Inflammatory macrophage (primary cell): ENCODE measurements at regions not wholly inside any gene's neighbourhood (a gene's known extent, or its start where the extent isn't known, plus 50 kb on each side); places are given as distances from the start of the nearest gene placed in this dataset.
"Not testable (repeated sequence)": the region's sequence is repeated elsewhere in the genome, so short reads cannot be mapped to it uniquely, and the experiment has no call there.

Experiments used
- DNase-seq, 2 donors: peaks; one replicate each; pipeline ENCODE4 v3.0.0-alpha.2; 2020 to 2022

DNA sequence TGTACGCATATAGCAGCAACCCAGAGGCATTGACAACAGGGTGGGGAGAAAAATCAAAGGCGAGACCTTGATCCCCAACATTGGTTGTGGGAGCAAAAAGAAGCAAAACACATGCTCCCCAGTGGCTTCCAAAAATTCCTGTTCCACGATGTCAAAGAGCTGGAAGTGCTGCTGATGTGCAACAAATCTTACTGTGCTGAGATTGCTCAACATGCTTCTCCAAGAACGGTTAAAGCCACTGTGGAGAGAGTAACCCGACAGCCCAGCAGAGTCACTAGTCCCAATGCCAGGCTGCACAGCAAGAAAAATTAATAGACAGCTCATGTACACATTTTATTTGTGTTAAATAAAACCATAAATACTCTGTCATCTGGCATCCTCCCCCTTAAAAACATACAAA lies 179.9 kb upstream of the PFN2 start:
- DNase-seq = no peak

DNA sequence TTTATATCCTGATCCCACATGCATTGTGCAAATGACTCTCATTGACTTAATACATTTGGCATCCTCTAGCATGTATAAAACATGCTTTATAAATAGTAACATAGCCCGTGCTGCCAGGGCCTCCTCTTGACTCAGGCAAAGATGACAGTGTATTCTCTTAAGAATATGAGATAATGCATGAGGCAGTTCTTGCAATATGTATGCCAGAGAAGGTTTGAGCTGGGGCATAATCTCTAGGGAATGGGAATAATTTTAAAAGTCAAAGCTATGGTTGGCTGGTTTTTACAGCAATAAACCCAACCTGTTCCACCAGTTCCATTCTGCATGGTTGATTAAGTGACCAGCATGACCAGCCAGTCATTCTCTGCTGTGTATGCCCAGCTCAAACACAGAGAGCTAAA lies 179.0 kb upstream of the PFN2 start:
- no peak for DNase-seq

DNA sequence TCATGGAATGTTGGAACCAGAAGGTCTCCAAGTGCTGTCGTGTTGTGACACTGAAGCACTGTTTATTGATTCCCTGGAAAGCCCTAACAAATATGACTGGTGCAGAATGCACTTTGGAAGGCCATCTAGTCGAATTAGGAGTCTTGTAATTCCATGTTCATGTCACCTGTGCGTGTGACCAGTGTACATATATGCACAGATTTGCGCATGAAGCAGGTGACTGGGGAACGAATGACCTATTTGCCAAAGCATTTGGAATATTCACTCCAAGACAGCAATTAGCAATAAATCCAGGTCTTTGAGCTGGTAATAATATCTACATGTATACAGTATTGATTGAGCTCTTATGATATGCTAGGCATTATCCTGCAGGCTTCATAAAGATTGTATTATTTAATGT lies 177.5 kb upstream of the PFN2 start:
- no peak for DNase-seq

DNA sequence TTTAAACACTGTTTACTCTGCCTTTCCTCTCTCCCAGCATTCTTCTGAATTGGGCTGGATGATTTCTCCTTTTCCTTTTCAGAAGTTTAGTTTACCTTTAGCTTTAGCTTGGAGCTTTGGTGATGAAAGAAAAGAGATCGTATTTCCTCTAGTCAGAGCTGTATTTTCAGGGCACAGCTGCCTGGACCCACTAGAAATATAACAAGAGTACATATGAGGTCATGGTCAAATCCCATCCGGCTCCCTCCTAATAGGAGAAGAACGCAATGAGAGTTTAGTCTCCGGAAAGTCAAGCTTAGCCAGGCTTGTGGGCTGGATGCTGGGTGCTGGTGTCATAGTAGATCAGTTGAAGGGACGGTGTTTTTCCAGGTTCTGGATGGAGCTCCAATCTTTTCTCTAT lies 177.1 kb upstream of the PFN2 start:
- no peak for DNase-seq

DNA sequence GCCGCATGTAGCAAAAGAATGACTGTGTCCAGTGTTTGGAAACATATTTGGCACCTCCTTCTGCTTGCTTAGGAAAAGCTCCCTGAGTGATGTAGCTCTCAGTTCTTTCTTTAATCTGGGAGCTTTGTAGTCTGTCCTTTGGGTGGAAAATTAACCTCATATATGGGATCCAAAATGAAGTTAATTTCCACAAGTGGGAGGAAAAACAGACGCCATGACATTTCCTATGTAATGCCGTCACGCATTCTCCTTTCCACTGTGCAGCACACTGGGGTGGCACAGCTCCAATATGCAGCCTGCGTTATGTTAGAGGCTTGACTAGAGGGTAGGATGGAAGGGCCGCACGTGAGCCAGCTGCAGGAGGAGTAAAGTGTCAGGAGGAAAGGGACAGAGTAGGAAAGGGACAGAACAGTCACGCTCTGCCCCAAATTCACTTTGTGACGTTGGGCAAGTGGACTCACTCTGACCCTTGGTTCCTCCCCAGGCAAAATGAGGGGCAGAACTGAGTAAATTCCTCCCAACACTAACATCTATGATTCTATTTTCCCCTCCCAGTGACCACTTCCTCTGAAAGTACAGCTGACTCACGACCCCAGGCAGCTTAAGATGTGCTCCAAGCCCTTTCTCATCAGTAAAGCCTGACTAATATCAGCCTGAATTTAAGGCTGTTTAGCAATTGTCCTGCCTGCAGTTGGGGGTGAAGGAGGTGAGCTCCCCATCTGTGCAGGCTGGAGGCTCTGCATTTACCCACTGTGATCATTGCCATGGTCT lies 176.5 kb upstream of the PFN2 start:
- DNase-seq = peak; percentile 3 to 4

DNA sequence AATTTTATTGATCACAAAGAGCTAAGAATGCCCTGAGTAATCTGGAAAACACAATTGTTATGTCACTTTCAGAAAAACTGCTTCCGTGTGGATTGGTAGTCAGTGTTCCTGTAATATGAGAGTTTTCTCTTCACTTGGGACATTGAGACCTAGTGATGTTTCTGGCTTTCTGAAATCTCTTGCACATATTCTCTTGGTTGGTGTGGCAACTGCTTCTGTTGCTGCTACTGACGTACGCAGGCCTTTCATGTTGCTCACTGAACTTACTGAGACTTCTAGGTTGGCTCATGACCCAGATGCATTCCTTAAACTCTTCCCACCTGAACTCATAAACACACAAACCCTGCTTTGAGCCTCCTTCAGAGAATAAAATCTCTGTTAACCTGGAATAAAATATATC lies 175.0 kb upstream of the PFN2 start:
- DNase-seq = no peak

DNA sequence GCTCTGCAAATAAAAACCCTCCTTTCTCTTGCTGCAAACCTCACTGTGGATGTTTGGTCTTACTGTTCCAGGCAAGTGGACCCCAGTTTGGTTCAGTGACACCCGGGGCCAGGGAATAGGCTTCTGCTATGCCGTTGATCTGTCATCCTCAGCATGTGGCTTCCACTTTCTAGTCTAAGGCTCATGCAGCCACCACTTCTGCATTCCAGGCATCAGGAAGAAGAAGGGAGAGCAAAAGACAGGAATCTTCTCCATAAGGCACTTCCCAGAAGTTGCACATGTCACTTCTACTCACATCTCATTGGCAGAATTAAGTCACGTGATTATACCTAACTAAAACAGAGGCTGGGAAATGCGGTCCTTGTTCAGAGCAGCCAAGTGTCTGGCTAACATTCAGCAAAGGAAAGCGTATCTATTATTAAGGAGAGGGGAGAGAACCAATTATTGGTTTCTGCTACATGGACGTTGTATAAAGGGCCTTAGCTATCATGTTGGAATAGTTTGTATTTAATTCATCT lies 173.6 kb upstream of the PFN2 start:
- DNase-seq = peak in 1 of 2 donors; percentile 17

DNA sequence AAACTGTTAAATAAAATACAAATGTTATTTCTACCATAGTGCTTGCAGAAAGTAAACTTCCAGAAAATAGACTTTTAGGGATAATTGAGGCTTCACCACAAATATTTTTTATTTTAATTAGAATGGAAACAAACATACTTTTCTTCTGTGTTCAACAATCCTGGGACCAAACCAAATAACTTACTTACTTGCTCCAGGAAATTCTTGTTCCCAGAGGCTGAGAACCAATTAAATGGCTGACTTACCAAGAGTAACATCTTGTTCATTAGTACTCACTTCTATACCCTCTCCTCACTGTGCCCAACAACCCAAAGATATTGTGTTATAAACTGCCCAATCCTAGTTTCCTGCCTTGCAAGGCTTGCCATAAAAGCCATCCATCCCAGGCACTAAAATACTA lies 172.2 kb upstream of the PFN2 start:
- no peak for DNase-seq

DNA sequence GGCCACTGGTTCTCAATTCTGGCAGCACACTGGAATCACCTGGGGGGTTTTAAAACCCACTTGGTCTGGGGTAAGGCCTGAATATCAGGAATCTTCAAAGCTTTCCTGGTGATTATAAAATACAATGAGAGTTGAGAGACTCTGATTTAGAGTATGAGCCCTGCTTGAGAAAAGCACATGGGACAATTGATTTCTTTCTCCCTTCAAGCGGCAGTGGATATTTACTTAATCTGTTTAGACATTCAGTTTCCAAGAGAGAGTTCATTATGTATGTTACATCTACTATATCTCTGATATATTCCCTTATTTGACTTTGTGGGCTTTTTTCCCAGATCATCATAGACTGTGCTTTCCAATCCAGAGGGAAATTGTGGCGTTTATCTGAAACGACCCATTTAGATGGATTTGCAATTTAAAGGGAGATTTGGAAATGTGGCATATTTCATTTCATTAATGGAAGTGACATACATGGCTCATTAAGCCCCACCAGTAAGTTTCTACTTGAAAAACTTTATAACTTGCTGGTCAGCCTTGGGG lies 171.2 kb upstream of the PFN2 start:
- DNase-seq = no peak

DNA sequence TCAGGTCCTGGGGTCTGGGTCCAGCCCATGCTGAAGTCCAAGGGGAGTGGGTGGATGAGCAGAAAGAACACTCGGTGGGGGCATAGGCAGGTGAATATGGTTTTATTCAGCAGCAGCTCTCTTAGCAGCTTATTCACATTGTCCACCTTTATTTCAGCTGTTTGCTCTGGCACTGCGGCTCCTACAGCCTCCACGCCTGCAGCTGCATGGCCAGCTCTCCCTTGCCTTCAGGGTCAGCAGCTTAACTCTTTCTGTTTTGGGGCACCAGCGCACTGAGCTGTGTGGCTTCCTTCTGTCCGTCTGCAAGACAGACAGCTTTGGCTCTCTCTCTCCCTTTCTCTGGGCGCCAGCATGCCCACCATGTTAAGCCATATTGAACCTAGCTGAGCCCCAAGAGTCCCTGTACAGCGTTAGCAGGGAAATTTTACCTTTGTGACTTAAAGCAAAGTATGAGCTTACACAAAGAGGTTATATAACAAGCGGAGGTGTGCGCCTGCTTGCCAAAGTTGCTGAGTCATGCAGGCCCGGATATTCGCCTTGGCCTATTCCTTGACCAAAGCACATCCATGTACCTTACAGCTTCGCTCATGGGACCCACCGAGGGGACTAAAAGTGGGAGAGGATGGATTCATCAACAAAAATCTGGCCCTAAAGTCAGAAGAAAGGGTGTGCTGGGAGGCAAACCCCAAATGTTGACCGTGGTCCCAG lies 170.1 kb upstream of the PFN2 start:
- no peak for DNase-seq

DNA sequence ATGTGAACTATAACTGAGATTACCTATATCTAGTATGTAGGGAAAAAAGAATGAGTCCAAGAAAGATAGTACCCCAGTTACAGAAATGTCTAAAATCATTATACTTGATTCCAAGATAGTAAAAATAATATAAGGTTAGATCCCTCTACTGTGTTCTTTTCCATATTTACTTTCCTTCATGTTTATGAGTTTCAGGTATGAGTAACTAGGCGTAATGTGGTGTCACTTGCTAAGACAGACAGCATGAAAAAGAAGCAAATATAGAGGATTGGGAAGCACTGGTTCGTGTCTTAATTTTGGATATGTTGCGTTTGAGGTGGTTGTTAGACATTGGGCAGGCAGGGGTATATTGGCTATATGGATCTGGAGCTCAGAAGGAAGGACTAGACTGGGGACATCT lies 168.1 kb upstream of the PFN2 start:
- no peak for DNase-seq

DNA sequence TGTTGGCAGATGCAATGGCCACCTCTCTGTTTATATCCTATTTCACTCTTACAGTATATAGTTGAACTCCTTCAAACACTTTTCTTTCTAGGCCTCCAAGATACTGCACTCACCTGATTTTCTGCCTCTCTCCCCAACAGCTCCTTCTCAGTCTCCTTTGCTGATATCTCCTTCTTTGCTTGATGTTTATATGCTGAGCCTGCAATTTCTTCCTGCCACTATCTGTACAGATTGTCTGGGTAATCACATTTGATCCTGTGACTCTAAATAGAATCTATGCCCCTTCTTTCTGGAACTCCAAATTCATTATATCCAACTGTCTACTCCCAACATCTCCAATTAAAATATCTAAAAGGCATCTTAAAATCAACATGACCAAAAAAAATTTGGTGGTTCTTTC lies 165.5 kb upstream of the PFN2 start:
- DNase-seq = no peak

DNA sequence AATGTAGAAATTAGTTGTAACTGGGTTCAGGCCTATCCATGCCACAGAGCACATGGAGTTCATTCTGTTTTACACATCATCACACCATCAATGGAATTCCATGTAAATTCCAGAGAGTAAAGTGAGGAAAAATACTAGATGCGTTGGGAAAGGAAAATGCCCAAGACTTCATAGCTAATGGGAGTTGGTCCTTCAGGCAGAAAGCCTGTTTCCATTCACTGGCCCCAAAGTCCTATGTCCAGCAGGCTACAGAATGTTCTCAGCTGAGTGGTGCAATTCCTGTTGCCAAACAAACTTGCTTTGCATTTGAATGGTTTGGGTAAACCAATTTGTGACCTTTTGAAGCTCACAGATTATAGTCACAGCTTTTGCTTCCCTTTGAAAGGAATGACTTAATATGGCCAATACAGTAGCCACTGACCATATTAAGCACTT lies 164.6 kb upstream of the PFN2 start:
- DNase-seq = no peak

DNA sequence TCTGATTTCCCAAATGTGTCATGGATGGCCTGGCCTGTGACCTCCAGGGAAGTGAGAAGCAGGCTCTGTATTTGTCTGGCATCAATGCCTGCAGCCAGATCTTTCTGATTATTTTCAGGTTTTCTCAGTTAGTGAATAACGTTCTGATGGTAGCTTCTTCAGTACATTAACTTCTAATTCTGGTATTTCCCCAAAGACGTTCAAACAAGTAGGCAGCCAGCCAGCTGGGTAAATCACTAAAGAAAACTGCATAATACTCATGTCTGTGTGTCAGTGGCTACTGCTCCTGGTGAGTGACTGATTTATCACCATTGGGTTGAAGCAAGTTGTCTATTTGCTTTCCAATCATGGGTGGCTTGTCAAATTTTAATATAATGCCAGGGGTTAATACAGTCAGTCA lies 162.6 kb upstream of the PFN2 start:
- no peak for DNase-seq

DNA sequence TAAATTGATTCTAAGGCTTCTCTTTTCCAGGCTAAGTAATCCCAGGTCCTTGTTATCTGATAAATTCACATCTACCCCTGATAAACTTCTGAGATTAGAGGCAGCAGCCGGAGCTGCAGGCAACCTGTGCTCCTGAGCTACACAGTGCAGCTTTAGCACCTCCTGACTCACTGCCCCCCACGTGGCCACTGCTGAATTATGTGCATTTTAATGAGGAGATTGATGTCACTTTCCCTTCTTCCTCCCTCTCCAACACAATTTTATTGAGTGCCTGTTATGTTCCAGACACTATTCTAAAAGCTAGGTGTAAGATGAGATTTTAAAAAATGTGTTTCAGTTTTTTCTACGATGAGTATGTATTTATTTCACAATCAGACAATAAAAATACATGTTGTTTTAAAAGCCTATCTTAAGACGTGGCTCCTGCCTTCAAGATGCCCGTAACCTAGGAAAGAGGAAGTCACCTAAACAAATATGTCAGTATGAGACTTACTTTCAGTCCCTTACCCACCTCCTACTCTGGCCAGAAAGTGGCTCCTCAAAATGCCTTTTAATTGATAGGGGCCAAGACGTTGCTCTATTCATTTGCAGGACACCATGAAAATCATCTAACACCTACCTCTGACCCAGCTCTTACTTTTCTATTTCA lies 161.5 kb upstream of the PFN2 start:
- DNase-seq = no peak

DNA sequence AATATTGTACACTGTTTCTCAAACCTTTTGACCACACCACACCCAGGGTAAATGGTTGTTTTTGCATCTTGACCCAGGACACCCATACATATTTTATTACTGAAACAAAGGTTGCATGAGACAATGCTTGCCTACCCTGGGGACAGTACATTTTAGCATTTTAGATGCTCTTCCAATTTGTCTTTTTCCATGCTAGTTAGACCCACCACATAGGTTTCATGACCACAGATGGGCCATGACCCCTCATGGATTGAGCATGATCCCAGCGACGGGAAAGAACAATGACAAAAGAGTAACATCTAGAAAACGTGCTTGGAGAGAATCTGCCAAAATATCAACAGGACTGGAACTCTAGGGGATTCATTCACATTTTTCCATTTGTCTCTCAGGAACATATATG lies 161.0 kb upstream of the PFN2 start:
- no peak for DNase-seq

DNA sequence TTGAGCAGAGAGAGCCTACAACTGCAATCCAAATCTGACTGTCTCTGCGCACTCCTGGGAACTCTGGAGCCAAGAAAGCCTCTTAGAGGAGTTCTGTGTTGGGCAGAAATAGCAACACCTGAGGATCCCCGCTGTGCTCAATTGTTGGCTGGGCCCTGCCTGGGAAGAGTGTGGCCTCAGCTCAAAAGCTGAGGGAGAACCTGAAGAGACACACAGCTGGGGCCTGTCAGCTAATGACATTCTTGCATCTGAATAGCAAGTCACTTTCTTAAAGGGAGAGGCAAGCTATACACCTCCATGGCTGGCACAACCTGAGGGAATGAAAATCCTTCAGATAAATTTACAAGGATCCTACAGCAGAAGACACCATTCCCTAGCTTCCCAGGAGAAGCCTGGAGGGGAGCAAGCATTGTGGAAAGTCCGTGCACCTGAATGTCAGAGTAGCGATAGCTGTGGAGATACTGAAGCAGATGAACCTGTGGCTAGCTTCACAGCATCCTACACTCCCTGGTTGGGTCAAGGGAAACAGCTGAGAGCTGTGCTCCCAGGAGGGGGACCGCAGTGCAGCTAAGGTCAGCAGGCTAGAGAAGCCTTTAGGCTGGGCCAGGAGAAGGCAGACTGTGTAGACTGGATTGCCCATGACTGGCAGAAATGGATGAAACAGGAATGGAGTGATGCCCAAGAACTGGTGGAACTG lies 159.9 kb upstream of the PFN2 start:
- no peak for DNase-seq

DNA sequence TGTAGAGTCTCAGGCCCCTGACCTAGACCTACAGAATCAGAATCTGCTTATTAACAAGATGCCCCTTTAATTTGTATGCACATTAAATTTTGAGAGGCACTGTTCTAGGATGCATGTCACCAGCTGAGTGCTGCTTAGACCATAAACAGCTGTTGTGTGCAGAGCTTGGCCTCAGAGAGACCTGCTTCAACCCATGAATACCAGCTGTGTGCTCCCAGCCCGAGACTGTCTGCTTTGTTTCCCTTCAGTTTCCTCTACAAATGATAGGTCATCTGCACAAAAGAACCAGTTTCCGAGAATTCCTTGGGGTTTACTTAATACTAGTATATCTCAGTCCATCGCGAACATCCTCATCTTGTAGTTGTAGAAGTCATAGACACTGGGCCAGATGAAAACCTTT lies 158.5 kb upstream of the PFN2 start:
- no peak for DNase-seq

DNA sequence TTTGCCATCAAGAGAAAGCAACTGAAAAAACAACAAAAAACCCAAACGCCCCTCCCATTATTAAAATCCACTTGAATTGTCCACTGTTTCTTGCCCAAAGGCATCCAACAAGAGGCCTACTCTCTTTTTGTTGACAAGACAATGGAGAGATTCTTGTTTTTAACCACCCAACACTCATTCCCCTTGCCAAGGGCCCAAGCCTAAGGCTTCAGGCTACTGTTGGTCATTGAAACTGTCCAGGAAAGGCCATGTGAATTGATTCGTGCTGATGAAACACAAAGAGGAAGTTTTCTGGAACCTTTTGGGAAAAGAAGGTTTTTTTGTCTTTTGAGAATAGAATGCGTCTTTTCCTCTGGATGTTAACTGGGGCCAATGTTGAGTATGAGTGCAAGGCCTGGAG lies 157.4 kb upstream of the PFN2 start:
- no peak for DNase-seq

DNA sequence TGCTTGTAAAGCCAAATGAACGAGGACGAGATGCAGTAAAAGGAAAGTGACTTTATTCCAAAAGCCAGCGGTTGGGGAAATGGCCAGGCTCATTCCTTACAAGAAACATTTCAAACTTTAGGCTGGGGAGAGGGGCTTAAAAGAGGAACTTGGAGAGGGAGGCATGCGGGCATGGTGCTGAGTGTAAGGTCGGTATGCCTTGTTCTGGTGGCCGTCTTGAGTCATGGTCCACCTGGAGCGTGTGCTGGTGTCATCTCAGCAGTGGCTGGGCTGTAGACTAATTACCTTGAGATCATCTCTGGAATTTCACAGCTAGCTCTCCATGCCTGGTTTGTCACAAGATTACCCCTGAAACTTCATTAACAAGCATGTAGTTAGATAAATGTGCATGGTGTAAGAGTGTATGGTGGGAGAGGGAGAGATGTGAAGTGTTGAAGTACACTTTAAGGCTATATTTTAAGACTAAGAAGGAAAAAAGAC lies 156.4 kb upstream of the PFN2 start:
- no peak for DNase-seq

DNA sequence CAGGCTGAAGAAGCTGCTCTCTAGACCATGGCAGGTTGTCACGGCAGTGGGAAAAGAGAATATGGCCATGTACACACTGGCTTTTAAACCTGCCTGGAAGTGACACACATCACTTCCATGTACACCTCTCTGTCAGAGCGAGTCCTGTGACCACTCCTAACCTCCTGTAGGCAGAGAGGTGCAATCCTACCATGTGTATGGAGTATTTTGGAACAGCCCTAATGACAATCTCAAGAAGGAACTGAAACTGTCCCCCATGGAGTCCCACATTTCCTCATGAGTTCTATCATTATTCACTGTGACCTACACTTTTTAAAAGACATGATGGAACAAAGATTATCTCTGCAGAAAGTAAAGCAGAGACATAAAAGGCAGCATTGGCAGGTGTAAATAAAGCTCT lies 153.4 kb upstream of the PFN2 start:
- no peak for DNase-seq

DNA sequence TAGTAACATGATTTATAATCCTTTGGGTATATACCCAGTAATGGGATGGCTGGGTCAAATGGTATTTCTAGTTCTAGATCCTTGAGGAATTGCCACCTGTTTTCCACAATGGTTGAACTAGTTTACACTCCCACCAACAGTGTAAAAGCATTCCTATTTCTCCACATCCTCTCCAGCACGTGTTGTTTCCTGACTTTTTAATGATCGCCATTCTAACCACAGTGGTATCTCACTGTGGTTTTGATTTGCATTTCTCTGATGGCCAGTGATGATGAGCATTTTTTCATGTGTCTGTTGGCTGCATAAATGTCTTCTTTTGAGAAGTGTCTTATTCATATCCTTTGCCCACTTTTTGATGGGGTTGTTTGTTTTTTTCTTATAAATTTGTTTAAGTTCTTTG lies 152.6 kb upstream of the PFN2 start:
- DNase-seq = not testable (repeated sequence)

DNA sequence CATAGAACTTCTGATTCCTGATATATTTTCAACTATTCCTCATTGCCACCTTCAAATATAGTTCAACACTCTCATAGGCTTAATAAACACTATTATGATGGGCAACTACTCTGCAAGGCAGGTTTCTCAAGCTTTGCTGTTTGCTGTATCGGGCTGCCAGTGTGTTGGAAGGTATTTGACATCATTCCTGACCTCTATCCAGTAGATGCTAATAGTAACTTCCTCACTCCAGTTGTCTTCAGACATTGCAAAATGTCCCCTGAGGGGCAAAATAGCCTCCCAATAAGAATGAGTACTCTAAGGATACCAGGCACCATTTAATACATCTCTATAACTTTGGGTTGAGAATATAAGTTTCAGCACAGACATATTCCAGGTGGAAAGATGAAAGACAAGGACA lies 147.5 kb upstream of the PFN2 start:
- no peak for DNase-seq
